ENCODE measurements at regions not wholly inside any gene's neighbourhood (a gene's known extent, or its start where the extent isn't known, plus 50 kb on each side); places are given as distances from the start of the nearest gene placed in this dataset.

- DNase-seq (ENCODE audit: low spot score): no peak
Measured at GRCh38 chr2:67041051-67041450, 356.1 kb upstream of the ETAA1 start.

GRCh38 chr2:67043781-67044478 lies 353.2 kb upstream of the ETAA1 start:
- DNase-seq (ENCODE audit: low spot score): no peak

DNA sequence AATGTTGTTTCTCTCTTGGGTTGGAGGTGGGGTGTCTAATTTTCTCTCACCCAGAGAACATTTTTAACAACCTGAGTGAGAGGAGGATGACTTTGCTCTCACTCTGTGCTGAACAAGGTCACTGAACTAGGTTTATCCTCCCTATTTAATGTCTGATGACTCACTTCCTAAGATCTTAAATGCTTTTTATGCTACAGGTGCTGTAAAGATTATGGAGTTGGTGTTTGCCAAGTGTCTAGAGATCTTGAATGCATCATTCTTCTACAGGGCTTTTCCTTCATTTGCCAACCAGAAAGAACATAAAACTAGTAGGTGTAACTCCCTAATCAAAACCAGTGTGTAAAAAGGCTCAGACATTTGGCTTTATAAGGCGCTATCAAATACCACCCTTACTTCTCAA lies 350.5 kb upstream of the ETAA1 start:
- no peak for DNase-seq (ENCODE audit: low spot score)

DNA sequence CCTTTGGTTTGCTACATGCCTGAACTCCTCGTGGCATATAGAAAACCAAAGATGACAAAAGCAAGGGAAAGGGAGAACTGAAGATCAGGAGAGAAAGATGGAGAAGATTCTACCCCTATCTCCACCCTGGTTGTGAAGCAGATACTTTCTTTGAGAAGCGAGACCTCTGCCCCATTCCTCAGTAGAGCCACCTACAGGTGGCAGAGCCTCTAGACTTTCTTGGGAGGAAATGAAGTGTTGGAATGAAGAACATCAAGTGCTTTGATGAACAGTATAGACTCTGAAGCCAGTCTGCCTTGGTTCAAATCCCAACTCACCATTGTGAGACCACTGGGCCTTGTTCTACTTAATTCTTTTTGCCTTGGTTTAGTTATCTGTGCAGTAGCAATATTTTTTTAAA lies 348.8 kb upstream of the ETAA1 start:
- DNase-seq (ENCODE audit: low spot score): no peak

- DNase-seq (ENCODE audit: low spot score): no peak
Measured at GRCh38 chr2:67050622-67051021, 346.5 kb upstream of the ETAA1 start.

- DNase-seq (ENCODE audit: low spot score): no peak
Measured at GRCh38 chr2:67054728-67055127, 342.4 kb upstream of the ETAA1 start.

DNA sequence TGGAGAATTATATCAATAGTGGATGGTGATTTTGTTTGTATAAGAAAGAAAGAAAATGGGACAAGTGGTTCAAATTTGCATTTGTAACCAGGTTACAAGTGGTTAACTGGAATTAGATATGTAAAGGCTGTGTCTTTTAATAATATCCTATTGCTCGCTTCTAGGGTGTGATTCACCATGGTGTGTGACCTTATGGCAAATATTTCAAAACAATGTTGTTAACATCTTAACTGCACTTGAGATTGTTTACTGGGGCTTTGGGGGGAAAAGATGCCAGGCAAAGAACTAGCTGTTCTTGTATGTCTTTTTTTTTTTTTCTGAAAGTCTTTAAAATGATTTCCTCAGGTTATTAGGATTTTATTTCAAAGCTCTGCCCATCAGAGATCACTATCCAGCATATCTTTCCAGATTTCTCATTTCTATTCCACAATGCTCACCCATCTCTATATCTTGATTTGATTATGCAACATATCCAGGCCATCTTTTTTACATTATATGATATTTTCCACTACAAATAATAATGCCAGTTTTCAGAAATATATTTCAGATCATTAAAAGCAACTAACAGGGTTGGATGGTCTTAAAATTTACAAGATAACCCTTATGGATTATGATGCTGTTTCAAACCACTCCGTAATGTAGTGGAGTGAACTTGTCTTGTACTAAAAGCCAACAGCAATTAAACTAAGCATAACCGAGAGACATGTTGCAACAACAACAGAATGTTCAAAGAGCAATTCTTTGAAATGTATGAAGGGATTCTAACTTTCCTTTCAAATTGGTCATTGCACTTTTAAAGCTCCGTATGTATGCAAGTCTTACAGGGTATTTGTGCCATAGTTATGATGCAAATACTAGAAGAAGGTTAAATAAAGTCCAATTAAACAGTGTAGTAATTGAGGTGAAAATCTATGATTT lies 341.5 kb upstream of the ETAA1 start:
- DNase-seq (ENCODE audit: low spot score): no peak

DNA sequence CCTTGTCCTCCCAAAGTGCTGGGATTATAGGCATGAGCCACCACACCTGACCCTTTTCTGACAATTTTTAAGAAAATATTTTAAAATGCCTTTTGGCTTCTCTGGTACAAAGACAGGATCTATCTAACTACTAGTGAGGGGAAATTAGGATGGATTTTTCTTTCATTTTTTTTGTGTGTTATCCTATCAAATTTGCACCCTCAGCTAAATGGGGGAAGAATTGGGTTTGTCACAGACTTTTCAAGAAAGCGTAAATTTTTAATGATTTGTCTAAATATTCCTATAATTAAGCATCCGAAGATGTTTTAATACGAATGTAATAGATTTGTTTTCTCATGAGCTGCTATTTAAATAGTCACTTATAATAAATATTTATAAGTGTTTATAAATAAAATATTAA lies 340.0 kb upstream of the ETAA1 start:
- DNase-seq (ENCODE audit: low spot score): no peak

GRCh38 chr2:67057901-67058703 lies 339.0 kb upstream of the ETAA1 start:
- no peak for DNase-seq (ENCODE audit: low spot score)

GRCh38 chr2:67065046-67065445 lies 332.1 kb upstream of the ETAA1 start:
- DNase-seq (ENCODE audit: low spot score): no peak

DNA sequence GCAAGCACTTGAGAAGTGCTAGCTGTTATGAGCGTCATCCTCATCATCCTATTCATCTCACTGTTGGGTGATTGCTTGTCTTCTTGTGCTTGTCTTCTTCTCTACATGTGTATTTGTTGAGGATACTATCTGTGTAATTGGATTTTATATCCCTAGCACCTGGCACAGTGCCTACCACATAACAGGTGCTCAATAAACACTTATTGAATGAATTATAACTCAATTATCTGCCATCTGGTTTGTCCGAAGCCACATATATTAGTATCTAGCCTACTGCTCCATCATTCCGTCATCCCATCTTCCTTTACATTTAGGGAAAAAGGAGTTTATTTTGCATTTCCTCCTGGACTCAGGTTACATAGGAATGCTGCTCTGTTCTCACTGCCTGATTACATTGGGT lies 330.4 kb upstream of the ETAA1 start:
- no peak for DNase-seq (ENCODE audit: low spot score)

GRCh38 chr2:67067656-67068055 lies 329.5 kb upstream of the ETAA1 start:
- no peak for DNase-seq (ENCODE audit: low spot score)

DNA sequence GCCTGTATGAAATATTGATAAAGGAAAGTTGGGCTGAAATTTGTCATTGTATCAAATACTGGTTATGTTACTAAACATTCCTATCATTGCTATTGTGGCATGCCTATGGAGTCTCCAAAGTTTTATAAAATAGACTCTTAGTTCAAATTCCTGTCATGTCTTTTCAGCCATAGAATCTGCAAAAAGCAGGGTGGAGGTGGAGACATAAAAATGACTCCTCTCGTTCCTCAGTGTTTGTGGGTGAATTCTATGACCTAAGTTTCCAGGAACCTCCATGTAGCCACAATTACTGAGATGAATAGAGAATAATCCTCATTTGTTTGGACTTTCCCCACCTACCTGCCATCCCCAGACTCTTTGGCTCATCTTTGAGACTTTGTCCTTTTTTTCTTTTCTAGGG lies 326.3 kb upstream of the ETAA1 start:
- no peak for DNase-seq (ENCODE audit: low spot score)

DNA sequence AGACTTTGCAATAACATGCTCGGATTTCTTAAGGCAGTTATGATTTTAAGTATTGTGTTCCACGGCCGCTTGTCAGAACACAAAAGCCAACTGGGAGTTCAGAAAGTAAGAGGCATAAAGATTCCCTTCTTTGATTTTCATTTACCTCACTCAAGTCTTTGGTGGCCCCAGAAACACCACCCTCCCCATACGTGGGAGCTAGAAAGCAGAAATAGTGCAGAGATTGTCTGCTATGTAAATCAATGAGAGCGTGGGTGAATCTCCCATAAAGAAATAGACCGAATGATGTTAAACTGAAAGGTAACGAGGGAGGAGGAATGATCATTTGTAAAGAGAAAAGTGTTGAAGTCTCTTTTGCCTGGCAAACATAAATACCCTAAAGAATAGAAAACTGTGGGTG lies 322.1 kb upstream of the ETAA1 start:
- no peak for DNase-seq (ENCODE audit: low spot score)

- DNase-seq (ENCODE audit: low spot score): no peak
Measured at GRCh38 chr2:67075530-67076238, 321.4 kb upstream of the ETAA1 start.

DNA sequence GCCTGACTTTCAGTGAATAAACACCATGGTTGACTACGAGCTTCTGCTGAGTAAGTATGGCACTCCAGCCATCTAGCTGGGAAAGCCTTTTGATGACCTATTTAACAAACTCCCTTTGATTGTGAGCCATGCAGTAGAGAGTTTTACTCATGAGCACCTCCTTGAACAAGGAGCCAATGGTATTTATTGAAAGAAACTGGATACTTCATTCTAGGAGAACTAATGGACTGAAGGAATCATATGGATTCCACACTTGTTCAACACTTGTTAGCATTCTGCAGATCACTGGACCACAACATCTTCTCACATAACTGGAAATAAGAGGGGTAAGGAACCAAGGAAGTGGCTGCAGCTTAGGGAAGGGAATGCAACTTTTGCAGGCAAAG lies 320.9 kb upstream of the ETAA1 start:
- DNase-seq (ENCODE audit: low spot score): no peak

DNA sequence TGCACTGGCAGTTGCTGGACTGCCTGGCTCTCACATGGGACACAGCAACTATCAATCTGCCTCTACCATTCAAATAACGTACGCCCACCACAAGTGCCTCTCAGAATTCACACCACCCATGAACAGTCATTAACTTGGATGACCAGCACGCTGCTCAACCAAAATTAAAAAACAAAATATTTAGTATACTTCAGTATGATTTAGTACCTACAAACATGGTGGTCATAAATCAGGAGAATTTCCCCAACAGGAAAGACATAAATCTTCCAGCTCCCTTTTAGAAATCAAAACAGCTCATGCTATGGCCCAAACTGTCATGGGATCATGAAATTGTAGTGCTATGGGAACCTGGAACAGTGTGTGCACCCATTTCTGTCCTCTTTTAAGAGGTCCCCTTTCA lies 317.4 kb upstream of the ETAA1 start:
- no peak for DNase-seq (ENCODE audit: low spot score)

- DNase-seq (ENCODE audit: low spot score): no peak
Measured at GRCh38 chr2:67082813-67083212, 314.3 kb upstream of the ETAA1 start.

DNA sequence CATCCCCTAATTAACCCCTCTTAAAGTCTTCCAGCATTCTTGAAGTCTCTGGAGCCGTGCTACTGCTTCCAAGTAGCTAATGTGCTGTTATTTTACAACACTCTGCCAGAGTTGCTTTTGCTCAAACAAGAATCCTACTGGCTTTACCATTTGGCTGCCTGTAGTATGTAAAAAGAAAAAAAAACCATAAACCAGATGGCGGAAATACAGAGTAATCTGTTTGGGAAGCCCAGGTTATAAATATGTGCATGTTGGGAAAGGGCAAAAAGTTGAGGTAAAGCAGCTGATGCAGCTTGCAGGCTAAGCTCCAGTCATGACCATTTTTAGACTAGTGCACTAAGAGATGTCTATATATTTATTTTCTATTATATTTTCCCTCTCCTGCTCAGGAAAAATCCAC lies 313.2 kb upstream of the ETAA1 start:
- no peak for DNase-seq (ENCODE audit: low spot score)

DNA sequence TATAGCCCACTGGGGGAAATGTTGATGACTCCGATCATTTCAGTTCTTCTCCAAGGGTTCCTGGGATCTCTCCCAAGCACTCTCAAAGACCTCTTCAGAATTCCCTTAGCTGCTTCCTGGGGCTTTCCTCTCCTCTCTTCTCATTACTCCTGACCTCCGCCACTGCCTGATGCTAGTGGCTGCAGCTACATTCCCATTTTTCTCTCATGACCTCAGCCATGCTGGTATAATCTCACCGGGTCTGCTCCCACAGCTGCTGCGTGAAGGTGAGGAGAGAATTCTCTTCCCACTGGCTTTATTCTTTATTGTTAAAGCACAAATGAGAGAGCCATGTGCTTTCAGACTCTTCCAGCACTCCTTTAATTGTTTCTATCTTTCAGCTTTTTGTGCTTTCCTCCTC lies 312.0 kb upstream of the ETAA1 start:
- no peak for DNase-seq (ENCODE audit: low spot score)

GRCh38 chr2:67091681-67092080 lies 305.5 kb upstream of the ETAA1 start:
- DNase-seq (ENCODE audit: low spot score): no peak

DNA sequence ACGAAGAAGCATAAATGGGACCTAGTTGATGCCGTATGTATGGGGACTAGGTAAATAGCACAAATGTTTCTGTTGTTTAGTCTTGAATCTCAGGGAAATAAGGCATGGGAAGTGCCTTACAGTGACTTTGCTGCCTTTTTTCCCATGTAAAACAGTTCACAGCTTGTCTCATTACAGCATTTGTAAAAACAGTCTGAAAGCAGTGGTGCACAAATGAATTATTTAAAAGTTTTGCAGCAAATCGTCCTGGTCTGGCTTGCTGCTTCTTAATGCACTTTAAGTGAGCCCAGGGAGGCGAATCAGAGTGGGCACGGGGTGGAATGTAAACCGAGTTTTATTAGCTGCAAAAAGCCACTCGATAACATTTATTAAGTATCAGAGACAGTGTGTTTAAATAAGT lies 302.0 kb upstream of the ETAA1 start:
- no peak for DNase-seq (ENCODE audit: low spot score)
